AG09309 (cell line): ENCODE measurements at regions not wholly inside any gene's neighbourhood (a gene's known extent, or its start where the extent isn't known, plus 50 kb on each side); places are given as distances from the start of the nearest gene placed in this dataset.
A peak's percentile ranks its signal among the peaks of the same experiment; 100 is the strongest.

Source experiments
- DNase-seq: peaks from one replicate; pipeline ENCODE4 v3.0.0-alpha.2; 2010; ENCODE audit warnings: low read depth
- H3K4me3 ChIP-seq: 2 replicates; pipeline ENCODE4 v1.5.1; 2011; ENCODE audit warnings: mild to moderate bottlenecking, low read depth, low read length, moderate library complexity; ENCODE audit not compliant: control insufficient read depth
- TF ChIP-seq, protein P1 (sequence below): IDR thresholded peaks from 2 replicates; pipeline ENCODE4 v1.5.1; 2011; ENCODE audit warnings: mild to moderate bottlenecking, low read depth, low read length, inconsistent platforms; ENCODE audit not compliant: insufficient read depth, control insufficient read depth; ENCODE audit errors: missing control alignments

DNA sequence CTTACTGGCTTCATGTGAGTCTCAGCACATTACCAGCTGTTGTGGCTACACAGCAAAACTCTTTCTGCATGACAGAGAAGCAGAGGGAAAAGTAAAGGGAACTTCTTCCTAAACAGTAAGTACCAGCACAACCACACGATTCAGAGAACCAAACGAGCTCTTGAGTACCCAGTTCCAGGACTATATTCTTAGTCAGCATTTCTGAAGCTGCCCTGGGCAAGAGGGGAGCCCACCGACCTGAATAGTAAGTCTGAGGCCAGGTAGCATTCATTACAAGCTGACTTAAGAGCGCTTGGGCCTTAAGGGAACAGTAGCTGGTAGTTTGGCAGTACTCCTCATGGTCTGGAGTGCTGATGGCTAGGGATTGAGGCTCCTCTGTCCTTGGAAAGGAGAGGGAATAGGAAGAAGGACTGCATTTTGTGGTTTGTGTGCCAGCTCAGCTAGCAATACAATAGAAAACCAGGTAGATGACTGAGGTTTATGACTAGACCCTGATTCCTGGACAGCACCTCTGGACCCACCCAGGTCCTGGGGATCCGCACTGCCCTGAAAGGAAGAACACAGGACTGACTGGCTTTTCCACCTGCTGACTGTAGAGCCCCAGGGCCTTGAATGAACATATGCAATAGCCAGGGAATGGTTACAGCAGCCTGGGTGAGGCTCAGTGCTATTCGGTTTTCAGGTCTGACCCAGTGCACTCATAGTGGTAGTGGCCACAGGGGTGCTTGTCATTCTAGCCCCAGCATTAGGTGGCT lies 396.8 kb upstream of the PRMT6 start:
- TF ChIP-seq, protein P1, sequence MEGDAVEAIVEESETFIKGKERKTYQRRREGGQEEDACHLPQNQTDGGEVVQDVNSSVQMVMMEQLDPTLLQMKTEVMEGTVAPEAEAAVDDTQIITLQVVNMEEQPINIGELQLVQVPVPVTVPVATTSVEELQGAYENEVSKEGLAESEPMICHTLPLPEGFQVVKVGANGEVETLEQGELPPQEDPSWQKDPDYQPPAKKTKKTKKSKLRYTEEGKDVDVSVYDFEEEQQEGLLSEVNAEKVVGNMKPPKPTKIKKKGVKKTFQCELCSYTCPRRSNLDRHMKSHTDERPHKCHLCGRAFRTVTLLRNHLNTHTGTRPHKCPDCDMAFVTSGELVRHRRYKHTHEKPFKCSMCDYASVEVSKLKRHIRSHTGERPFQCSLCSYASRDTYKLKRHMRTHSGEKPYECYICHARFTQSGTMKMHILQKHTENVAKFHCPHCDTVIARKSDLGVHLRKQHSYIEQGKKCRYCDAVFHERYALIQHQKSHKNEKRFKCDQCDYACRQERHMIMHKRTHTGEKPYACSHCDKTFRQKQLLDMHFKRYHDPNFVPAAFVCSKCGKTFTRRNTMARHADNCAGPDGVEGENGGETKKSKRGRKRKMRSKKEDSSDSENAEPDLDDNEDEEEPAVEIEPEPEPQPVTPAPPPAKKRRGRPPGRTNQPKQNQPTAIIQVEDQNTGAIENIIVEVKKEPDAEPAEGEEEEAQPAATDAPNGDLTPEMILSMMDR = no peak
- no peak for DNase-seq

DNA sequence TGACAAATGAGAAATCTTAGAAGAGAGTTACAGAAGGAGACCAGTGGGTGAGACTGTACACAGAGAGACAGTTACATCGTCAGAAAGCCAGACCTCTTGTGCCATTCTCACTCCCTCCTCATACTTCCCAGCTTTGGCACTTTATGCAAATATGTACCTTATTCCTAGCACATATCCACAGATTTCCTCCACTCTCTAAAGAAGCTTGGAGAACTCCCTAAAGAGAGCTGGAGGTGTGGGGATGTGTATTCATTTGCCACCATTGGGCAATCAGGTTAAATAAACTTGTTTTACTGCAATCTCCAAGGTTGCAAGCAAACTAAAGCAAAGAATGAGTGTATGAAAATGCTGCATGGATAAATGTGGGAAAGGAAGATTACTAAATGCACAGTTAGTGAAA lies 380.9 kb upstream of the PRMT6 start:
- no peak overlapping the region for H3K4me3 ChIP-seq
- TF ChIP-seq, protein P1 = no peak
- DNase-seq = no peak

More for the DNA sequence above, 396.8 kb upstream of the PRMT6 start:
- no peak overlapping the region for H3K4me3 ChIP-seq

DNA sequence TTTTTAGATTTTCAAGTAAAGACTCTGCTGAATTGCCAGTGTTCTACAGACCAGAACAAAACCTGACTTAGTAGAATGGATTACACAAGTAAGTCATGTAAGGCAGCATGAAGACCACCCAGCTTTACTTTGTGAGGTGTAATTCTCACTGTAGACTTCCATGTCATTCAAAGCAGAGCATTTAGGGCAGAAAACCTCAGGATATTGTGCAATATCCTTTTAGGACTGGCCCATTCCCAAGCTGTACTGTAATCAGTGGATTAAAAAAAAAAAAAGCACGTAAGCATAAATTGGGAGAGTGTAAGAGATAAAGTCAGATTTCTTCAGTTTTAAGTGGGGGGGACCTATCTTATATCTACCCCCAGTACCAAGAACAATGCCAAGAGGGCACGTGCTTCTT lies 380.5 kb upstream of the PRMT6 start:
- peak; percentile 24 for DNase-seq
- TF ChIP-seq, protein P1 = no peak
- no peak overlapping the region for H3K4me3 ChIP-seq

DNA sequence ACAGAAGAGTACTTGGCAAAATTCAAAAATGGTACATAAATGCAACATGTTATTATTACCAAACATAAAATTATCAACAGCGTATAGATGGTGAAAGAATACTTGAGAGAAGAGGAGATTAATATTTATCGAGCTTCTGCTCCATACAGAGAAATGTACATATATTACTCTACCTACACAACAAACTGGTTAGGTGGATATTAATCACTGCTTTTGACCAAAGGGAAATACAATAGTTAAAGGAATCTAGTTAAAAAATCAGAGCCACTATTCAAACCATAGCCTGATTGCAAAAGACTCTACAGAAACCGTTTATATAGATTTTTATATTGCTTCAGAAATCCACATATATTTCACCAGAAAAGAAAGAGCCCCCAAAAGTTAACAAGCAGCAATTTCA lies 379.3 kb upstream of the PRMT6 start:
- TF ChIP-seq, protein P1 = no peak
- no peak for DNase-seq
- H3K4me3 ChIP-seq = no peak overlapping the region

DNA sequence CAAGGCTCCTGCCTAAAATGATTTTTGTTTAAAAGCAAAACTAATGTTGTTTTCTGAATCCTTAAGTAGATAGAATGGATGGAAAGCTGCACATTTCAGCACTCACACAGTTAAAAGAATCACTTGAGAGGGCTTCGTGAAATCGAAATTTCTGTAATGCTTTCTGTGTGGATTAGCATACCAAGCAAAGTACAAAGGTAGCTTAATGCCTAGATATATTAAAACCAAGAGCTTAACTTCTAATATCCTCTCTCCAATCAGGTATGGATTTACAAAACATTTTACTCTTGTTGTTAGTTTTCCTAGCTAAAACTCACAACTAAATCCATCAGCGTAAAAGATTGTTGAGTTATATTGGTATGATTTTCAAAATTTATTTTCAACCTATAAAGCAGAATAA lies 378.8 kb upstream of the PRMT6 start:
- DNase-seq = no peak
- TF ChIP-seq, protein P1 = no peak
- H3K4me3 ChIP-seq = no peak overlapping the region

DNA sequence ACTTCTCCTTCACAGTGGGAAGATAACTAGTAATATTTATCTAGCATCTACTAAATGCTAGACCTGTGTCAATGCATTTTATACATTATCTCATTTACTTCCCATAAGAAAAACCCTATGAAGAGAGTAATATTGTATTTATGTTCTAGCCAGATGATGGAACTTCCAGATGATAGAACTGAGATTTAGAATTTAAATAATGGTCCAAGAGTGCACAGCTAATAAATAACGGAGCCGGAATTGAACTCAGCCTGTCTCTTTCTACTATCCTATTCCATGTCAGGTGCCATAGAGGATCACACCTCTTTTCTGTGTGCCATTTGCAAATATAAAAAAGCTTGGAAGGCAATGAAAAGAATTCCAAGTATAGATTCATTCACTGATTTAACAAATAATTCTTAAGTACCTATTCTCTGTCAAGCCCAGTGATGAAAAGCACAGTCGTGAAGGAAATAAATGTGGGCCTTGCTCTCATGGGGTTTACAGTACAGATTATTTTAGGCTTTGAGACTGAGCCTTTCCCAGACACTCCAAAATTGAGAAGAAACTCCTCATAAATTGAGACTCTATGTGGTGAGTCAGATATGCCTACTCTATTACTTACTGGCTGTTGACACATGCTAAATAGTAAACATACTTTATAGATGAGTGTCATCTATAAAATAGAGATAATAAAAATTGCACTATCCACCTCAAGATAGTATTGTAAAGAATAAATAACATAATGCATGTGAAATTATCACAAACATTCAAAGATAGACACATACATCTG lies 378.0 kb upstream of the PRMT6 start:
- TF ChIP-seq, protein P1 = no peak

More for the DNA sequence above, 378.0 kb upstream of the PRMT6 start:
- DNase-seq = peak; percentile 23
- no peak overlapping the region for H3K4me3 ChIP-seq
